Sigmoid colon (tissue), 6 donors: ENCODE measurements at regions not wholly inside any gene's neighbourhood (a gene's known extent, or its start where the extent isn't known, plus 50 kb on each side); places are given as distances from the start of the nearest gene placed in this dataset.

Experiments
- DNase-seq: peaks from one replicate; pipeline ENCODE4 v3.0.0-alpha.2; 2019
- H3K27ac ChIP-seq, 4 donors: fragments of 200-600 bp; sonication (generic); one replicate each; pipeline ENCODE4 v1.5.1; 2016 to 2019; ENCODE audit warnings: mild to moderate bottlenecking in 1 of 4
- H3K27me3 ChIP-seq, 3 donors: fragments of 200-600 bp; sonication (generic); one replicate each; pipeline ENCODE4 v1.5.1; 2019; ENCODE audit warnings: mild to moderate bottlenecking in 1 of 3
- H3K36me3 ChIP-seq, 4 donors: fragments of 200-600 bp; sonication (generic); one replicate each; pipeline ENCODE4 v1.5.1; 2016 to 2019
- H3K4me1 ChIP-seq, 4 donors: fragments of 200-600 bp; sonication (generic); one replicate each; pipeline ENCODE4 v1.5.1; 2017 to 2019
- H3K4me3 ChIP-seq, 4 donors: fragments of 200-600 bp; sonication (generic); one replicate each; pipeline ENCODE4 v1.5.1; 2017 to 2019; ENCODE audit warnings: mild to moderate bottlenecking in 2 of 4, moderate library complexity in 1 of 4
- H3K9me3 ChIP-seq, 4 donors: fragments of 200-600 bp in 3 of 4; sonication (generic) in 3 of 4; one replicate each; pipeline versions ENCODE4 v1.5.1 to v1.6.1; 2013 to 2019
- EP300 ChIP-seq, 4 donors: sonication (generic); formaldehyde crosslinking; IDR thresholded peaks; one replicate each; pipeline ENCODE4 v1.6.1; 2017; ENCODE audit warnings: antibody characterized with exemption in 4 of 4
- POLR2A ChIP-seq, 2 donors: fragments of 450-650 bp; IDR thresholded peaks; one replicate each; pipeline ENCODE4 v1.6.1; 2016; ENCODE audit warnings: antibody characterized with exemption in 2 of 2, mild to moderate bottlenecking in 2 of 2, moderate library complexity in 2 of 2
- POLR2AphosphoS5 ChIP-seq, 4 donors: sonication (generic); formaldehyde crosslinking; IDR thresholded peaks; one replicate each; pipeline ENCODE4 v1.6.1; 2017; ENCODE audit warnings: antibody characterized with exemption in 4 of 4
- WGBS, 2 donors: extraction: QIAGEN DNeasy Blood & Tissue Kit; methylation state at CpG; one replicate each; pipeline ENCODE4 v1.1.7; 2013; 5-methylcytosine and 5-hydroxymethylcytosine counted together
- intact Hi-C: fragments of 100-400 bp; cut with DNase I; formaldehyde crosslinking; loops from one replicate; pipeline ENCODE4 v1.15.1; 2023
- TF ChIP-seq, protein P1 (sequence below), 4 experiments: fragments of 450-650 bp in 3 of 4; fragments of 200-600 bp in 1 of 4; IDR thresholded peaks; one replicate each; pipeline ENCODE4 v1.5.1; 2016 to 2019; ENCODE audit warnings: antibody characterized with exemption in 4 of 4, mild to moderate bottlenecking in 3 of 4, moderate library complexity in 2 of 4
- donor health status: healthy with polysubstance abuse.
- donor health status: healthy.

DNA sequence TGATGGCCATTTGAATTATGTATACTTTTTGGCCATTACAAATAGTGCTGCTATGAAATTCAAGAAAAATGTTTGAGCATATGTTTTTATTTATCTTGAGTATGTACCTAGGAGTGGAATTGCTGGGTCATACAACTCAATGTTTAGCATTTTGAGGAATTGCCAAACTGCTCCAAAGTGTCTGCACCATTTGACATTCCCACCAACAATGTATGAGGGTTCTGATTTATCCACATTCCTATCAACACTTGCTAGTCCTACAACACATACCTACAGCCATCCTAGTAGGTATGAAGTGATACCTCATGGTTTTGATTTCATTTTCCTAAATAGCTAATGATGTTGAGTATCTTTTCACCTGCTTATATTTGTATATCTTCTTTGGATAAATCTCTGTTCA lies 165.5 kb downstream of the NOC3L start:
- no peak overlapping the region for H3K27ac ChIP-seq
- H3K9me3 ChIP-seq: no peaks in the 10 kb centered on the region
- DNase-seq: no peak
- intact Hi-C loops: no loop called here
- H3K36me3 ChIP-seq: no peaks in the 10 kb centered on the region
- no peak overlapping the region for H3K4me3 ChIP-seq
- no peaks in the 10 kb centered on the region for H3K27me3 ChIP-seq
- peaks cover 0 to 26% (median 19%) of the 10 kb centered on the region in 4 donors for H3K4me1 ChIP-seq
- TF ChIP-seq POLR2A (IDR thresholded peaks at IDR 0.05) (no peak), POLR2AphosphoS5 (IDR thresholded peaks at IDR 0.05) (no peak), EP300 (IDR thresholded peaks at IDR 0.05) (no peak)
- TF ChIP-seq, protein P1, sequence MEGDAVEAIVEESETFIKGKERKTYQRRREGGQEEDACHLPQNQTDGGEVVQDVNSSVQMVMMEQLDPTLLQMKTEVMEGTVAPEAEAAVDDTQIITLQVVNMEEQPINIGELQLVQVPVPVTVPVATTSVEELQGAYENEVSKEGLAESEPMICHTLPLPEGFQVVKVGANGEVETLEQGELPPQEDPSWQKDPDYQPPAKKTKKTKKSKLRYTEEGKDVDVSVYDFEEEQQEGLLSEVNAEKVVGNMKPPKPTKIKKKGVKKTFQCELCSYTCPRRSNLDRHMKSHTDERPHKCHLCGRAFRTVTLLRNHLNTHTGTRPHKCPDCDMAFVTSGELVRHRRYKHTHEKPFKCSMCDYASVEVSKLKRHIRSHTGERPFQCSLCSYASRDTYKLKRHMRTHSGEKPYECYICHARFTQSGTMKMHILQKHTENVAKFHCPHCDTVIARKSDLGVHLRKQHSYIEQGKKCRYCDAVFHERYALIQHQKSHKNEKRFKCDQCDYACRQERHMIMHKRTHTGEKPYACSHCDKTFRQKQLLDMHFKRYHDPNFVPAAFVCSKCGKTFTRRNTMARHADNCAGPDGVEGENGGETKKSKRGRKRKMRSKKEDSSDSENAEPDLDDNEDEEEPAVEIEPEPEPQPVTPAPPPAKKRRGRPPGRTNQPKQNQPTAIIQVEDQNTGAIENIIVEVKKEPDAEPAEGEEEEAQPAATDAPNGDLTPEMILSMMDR (IDR thresholded peaks at IDR 0.05): no peak

DNA sequence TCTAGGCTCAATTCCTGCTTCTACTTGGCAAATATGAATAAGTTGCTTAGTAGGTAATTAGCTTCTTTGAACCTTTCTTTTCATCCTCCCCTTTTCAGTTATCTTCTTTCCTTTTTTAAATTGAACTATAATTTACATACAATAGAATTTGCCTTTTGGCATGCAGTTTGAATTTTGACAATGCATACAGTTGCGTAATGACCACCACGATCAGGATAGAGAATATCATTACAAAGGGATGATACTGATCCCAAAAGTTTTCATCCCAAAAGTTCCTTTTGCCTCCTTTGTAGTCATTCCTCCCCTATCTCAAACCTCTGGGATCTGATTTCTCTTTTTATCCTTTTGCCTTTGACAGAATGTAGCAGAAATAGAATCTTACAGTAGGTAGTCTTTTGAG lies 164.4 kb downstream of the NOC3L start:
- H3K9me3 ChIP-seq: no peaks in the 10 kb centered on the region

DNA sequence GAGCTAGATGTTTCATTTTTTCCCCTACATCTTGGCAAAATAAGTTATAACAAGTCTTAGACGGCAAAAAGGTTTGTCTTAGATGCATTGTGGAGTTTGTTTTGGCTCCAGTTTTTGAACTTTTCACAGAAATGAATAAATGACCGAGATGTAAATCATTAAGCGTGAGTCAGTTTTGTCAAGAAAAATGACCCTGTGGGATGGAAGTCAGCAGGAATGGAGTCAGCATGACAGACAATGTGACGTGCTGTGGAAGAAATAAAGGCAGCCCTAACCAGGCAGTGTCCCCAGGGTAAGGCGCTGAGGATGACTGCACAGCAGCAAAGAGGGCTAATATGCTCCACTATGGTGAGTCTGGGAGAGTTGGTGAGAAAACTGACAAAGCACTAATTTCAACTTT lies 163.2 kb downstream of the NOC3L start:
- WGBS, 2 donors: 55 to 77% methylated on average over 5 of the region's 5 CpGs
- Histone ChIP-seq H3K4me1 (peaks cover 0 to 3% (median 1%) of the 10 kb centered on the region in 4 donors), H3K27ac (no peak overlapping the region), H3K9me3 (no peaks in the 10 kb centered on the region), H3K4me3 (no peak overlapping the region), H3K36me3 (no peaks in the 10 kb centered on the region), H3K27me3 (no peaks in the 10 kb centered on the region)
- intact Hi-C loops: no loop called here
- DNase-seq: no peak
- TF ChIP-seq POLR2AphosphoS5 (IDR thresholded peaks at IDR 0.05) (no peak), POLR2A (IDR thresholded peaks at IDR 0.05) (no peak), EP300 (IDR thresholded peaks at IDR 0.05) (no peak)
- TF ChIP-seq, protein P1 (IDR thresholded peaks at IDR 0.05): no peak

More for the DNA sequence above, 164.4 kb downstream of the NOC3L start:
- no peaks in the 10 kb centered on the region for H3K27me3 ChIP-seq
- H3K4me3 ChIP-seq: no peak overlapping the region
- DNase-seq: no peak
- no peak for TF ChIP-seq POLR2A (IDR thresholded peaks at IDR 0.05)
- TF ChIP-seq POLR2AphosphoS5 (IDR thresholded peaks at IDR 0.05): no peak
- no peak for TF ChIP-seq EP300 (IDR thresholded peaks at IDR 0.05)
- TF ChIP-seq, protein P1 (IDR thresholded peaks at IDR 0.05): no peak
- H3K27ac ChIP-seq: no peak overlapping the region
- 75 to 96% methylated on average over 2 of the region's 2 CpGs for WGBS, 2 donors
- H3K36me3 ChIP-seq: no peaks in the 10 kb centered on the region
- peaks cover 0 to 16% (median 12%) of the 10 kb centered on the region in 4 donors for H3K4me1 ChIP-seq
- intact Hi-C loops: no loop called here

DNA sequence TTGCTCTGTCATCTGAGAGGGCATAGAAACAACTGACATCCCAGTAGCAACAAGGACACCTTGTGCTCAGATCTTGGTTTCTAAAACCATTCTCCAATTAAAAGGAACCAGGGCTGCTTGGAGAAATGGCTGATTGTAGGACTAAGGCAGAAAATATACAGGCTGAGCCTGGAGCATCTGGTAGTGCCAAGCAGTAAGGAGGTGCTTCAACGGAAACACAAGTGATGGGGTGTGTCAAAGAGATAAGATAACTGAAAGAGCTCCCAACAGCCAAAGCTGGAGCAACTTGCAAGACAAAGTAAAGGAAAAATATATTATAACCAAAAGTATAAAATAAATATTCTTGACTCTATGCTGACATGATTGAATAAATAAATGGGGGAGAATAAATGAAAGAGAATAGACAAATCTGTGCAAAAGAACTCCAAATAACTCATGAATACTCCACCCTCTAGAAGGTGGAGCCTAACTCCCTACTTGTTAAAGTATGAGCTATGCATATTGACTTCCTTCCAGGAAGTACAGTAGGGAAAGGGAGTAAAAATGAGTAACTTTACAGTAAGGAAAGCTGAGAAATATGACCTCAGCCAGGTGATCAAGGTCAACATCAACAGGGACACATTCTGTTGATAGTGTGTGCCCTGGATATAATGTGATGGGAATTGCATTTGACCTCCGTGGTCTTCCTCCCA lies 162.4 kb downstream of the NOC3L start:
- Histone ChIP-seq H3K9me3 (no peaks in the 10 kb centered on the region), H3K27ac (no peak overlapping the region), H3K36me3 (no peaks in the 10 kb centered on the region), H3K27me3 (no peaks in the 10 kb centered on the region), H3K4me1 (peaks cover 0 to 4% (median 0%) of the 10 kb centered on the region in 4 donors), H3K4me3 (no peak overlapping the region)
- no peak for DNase-seq
- 65 to 83% methylated on average over 2 of the region's 2 CpGs for WGBS, 2 donors
- intact Hi-C loops: no loop called here
- TF ChIP-seq, protein P1 (IDR thresholded peaks at IDR 0.05): no peak
- no peak for TF ChIP-seq POLR2AphosphoS5 (IDR thresholded peaks at IDR 0.05)
- no peak for TF ChIP-seq POLR2A (IDR thresholded peaks at IDR 0.05)
- no peak for TF ChIP-seq EP300 (IDR thresholded peaks at IDR 0.05)

DNA sequence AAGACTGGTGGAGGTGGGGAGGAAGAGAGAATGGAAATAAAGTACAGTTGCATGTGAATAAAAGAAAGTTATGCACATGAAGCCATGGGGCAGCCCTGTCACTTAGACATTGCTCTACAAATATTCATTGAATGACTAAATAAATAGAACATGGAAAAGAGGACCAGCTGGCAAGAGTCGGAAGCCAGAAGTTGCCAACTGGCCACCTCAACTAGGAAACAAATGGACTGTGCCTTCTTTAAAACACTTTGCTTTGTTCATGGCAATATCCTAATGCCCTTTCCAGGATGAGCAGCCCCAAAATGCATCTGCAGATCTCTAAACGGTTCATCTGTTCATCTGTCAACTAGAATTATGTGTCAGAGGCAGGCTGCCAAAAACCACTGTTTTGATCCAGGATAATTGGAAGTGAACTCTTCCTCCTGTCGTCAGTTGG lies 157.3 kb downstream of the NOC3L start:
- 67 to 78% methylated on average over 3 of the region's 3 CpGs for WGBS, 2 donors
- intact Hi-C loops: no loop called here

More for the DNA sequence above, 157.3 kb downstream of the NOC3L start:
- DNase-seq: no peak
- Histone ChIP-seq H3K27ac (peak overlapping the region in 1 of 4 donors; percentile 21), H3K9me3 (no peaks in the 10 kb centered on the region), H3K27me3 (no peaks in the 10 kb centered on the region), H3K4me1 (peaks cover 0 to 19% (median 7%) of the 10 kb centered on the region in 4 donors), H3K36me3 (no peaks in the 10 kb centered on the region), H3K4me3 (no peak overlapping the region)
- TF ChIP-seq, protein P1 (IDR thresholded peaks at IDR 0.05): no peak
- TF ChIP-seq POLR2AphosphoS5 (IDR thresholded peaks at IDR 0.05): peak in 1 of 4 donors; percentile 44
- TF ChIP-seq POLR2A (IDR thresholded peaks at IDR 0.05): no peak
- TF ChIP-seq EP300 (IDR thresholded peaks at IDR 0.05): no peak
